Kidney epithelial cell (primary cell): ENCODE measurements at regions not wholly inside any gene's neighbourhood (a gene's known extent, or its start where the extent isn't known, plus 50 kb on each side); places are given as distances from the start of the nearest gene placed in this dataset.

ENCODE experiments used
- DNase-seq: peaks from one replicate; pipeline ENCODE4 v3.0.0-alpha.2; 2010; ENCODE audit warnings: low read depth
- H3K27me3 ChIP-seq: 2 replicates; pipeline ENCODE4 v1.6.0; 2011; ENCODE audit warnings: low read length; ENCODE audit not compliant: control insufficient read depth, insufficient read depth
- H3K36me3 ChIP-seq: 2 replicates; pipeline ENCODE4 v1.5.1; 2011; ENCODE audit warnings: low read length; ENCODE audit not compliant: control insufficient read depth, insufficient read depth
- H3K4me3 ChIP-seq: 2 replicates; pipeline ENCODE4 v1.5.1; 2011; ENCODE audit warnings: low read depth, mild to moderate bottlenecking, control low read depth, low read length
- CTCF ChIP-seq: IDR thresholded peaks from 2 replicates; pipeline ENCODE4 v1.5.1; 2011; ENCODE audit warnings: mild to moderate bottlenecking, moderate library complexity, low read length, control low read depth, inconsistent platforms; ENCODE audit not compliant: insufficient read depth, poor library complexity, severe bottlenecking

- no peak for DNase-seq
These were observed 209.0 kb downstream of the CSNK1G3 start for GRCh38 chr5:123720955-123721354.

GRCh38 chr5:123720339-123720738 lies 208.4 kb downstream of the CSNK1G3 start:
- DNase-seq: no peak
- no peak overlapping the region for H3K4me3 ChIP-seq
- no peaks in the 10 kb centered on the region for H3K27me3 ChIP-seq
- H3K36me3 ChIP-seq: no peaks in the 10 kb centered on the region
- TF ChIP-seq CTCF: no peak

More at GRCh38 chr5:123720955-123721354, 209.0 kb downstream of the CSNK1G3 start:
- H3K4me3 ChIP-seq: no peak overlapping the region
- H3K27me3 ChIP-seq: no peaks in the 10 kb centered on the region
- TF ChIP-seq CTCF: no peak
- no peaks in the 10 kb centered on the region for H3K36me3 ChIP-seq

GRCh38 chr5:123719004-123719403 lies 207.0 kb downstream of the CSNK1G3 start:
- DNase-seq: no peak
- Histone ChIP-seq H3K27me3 (no peaks in the 10 kb centered on the region), H3K36me3 (no peaks in the 10 kb centered on the region), H3K4me3 (no peak overlapping the region)
- TF ChIP-seq CTCF: no peak

GRCh38 chr5:123718238-123718637 lies 206.3 kb downstream of the CSNK1G3 start:
- DNase-seq: no peak
- no peaks in the 10 kb centered on the region for H3K27me3 ChIP-seq
- no peak for TF ChIP-seq CTCF

GRCh38 chr5:123717139-123717538 lies 205.2 kb downstream of the CSNK1G3 start:
- peak; percentile 32 for DNase-seq
- no peak overlapping the region for H3K4me3 ChIP-seq
- no peaks in the 10 kb centered on the region for H3K36me3 ChIP-seq
- TF ChIP-seq CTCF: no peak
- no peaks in the 10 kb centered on the region for H3K27me3 ChIP-seq

More at GRCh38 chr5:123718238-123718637, 206.3 kb downstream of the CSNK1G3 start:
- Histone ChIP-seq H3K4me3 (no peak overlapping the region), H3K36me3 (no peaks in the 10 kb centered on the region)

GRCh38 chr5:123710031-123710430 lies 198.1 kb downstream of the CSNK1G3 start:
- no peak for TF ChIP-seq CTCF
- Histone ChIP-seq H3K27me3 (no peaks in the 10 kb centered on the region), H3K36me3 (no peaks in the 10 kb centered on the region), H3K4me3 (no peak overlapping the region)
- no peak for DNase-seq
